ENCODE measurements at regions not wholly inside any gene's neighbourhood (a gene's known extent, or its start where the extent isn't known, plus 50 kb on each side); places are given as distances from the start of the nearest gene placed in this dataset.

DNA sequence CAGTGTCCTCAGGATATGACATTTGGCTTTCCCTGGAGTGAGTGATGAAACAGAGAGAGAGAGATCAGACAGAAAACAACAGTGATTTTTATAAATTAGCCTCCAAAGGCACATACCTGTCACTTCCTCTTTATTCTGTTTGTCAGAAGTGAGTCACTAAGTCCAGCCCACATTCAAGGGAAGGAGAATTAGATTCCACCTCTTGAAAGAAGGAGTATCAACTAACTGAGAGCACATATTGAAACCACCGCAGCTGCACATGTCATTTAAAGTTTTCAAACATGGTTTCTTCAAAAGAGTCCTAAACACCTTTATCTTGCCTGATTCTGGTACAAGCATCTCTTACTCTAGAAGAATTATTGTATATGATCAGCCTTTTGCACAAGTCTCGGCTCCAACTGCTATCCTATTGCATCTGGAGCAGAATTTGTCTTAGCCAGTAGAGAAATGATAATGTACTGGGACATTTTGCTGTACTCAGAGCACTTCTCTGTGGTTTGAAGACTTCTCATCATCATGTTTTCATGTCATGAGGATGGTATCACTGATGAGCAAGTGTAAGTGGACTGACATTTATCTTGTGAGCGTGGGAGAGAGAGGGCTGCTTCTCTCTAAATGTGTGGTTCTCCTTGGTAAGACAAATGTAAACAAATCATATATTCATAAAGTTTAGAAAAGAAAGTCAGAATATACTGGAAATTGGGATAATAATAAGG lies 338.9 kb upstream of the CFAP20DC start:
- Mint-ChIP-seq H3K27ac (no peak overlapping the region), H3K9me3 (peaks cover 4% of the 10 kb centered on the region; the same call in 1 of the 3 replicates), H3K4me1 (no peaks in the 10 kb centered on the region), H3K4me3 (no peak overlapping the region), H3K27me3 (ENCODE audit: insufficient read depth, low read depth, poor library complexity) (peaks cover 1% of the 10 kb centered on the region), H3K36me3 (ENCODE audit: low read depth) (no peaks in the 10 kb centered on the region)
- Histone ChIP-seq H4K20me1 (replicated peaks; ENCODE audit: insufficient read depth) (no peaks in the 10 kb centered on the region), H3K79me2 (replicated peaks; ENCODE audit: insufficient read depth) (no peaks in the 10 kb centered on the region), H3K4me2 (no peak overlapping the region), H3K4me1 (ENCODE audit: insufficient read depth) (no peaks in the 10 kb centered on the region), H3K27me3 (ENCODE audit: insufficient read depth) (no peaks in the 10 kb centered on the region), H3K9me2 (ENCODE audit: insufficient read depth) (0 out of 2 replicates have a peak, but pooled peaks cover 7% of the 10 kb centered on the region), H3K36me3 (ENCODE audit: insufficient read depth) (no peaks in the 10 kb centered on the region), H3F3A (replicated peaks; ENCODE audit: low read depth) (no peaks in the 10 kb centered on the region), H3K27ac (ENCODE audit: low read depth) (no peak overlapping the region), H2AFZ (no peak overlapping the region), H3K4me3 (no peak overlapping the region)
- ATAC-seq (no peak), DNase-seq (ENCODE audit: low spot score) (no peak)
- TF ChIP-seq STAT1 (IDR thresholded peaks at IDR 0.05; ENCODE audit: unreplicated experiment), result no peak

DNA sequence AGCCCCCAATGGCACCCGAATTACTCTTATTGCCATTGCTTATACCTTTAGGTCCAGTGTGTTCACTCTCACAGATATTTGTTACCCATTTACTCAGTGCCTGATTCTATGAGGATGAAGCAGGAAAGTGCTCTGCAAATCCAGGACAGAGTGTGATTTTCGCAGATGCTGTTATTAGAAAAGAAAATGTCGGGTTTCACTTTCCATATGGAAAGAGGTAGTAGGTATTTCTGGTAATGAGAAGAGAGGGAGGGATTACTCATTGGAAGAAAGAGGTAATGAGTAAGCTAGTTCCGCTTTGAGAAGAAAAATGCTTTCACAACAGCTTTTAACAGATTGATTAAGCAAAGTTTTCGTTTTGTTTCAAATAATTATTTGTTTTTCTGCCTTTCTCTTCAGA lies 336.3 kb upstream of the CFAP20DC start:
- no peaks in the 10 kb centered on the region for H3K4me1 ChIP-seq (ENCODE audit: insufficient read depth)
- 0 out of 2 replicates have a peak, but pooled peaks cover 10% of the 10 kb centered on the region for H3K9me2 ChIP-seq (ENCODE audit: insufficient read depth)
- H4K20me1 ChIP-seq (replicated peaks; ENCODE audit: insufficient read depth), result no peaks in the 10 kb centered on the region
- no peak overlapping the region for H3K4me2 ChIP-seq
- H3K4me3 ChIP-seq, result no peak overlapping the region
- H3F3A ChIP-seq (replicated peaks; ENCODE audit: low read depth), result no peaks in the 10 kb centered on the region
- no peak overlapping the region; the same call in 1 of the 2 replicates for H2AFZ ChIP-seq
- Mint-ChIP-seq H3K27ac (no peak overlapping the region), H3K9me3 (peaks cover 2% of the 10 kb centered on the region; the same call in 1 of the 3 replicates), H3K4me3 (no peak overlapping the region), H3K27me3 (ENCODE audit: insufficient read depth, low read depth, poor library complexity) (peaks cover 1% of the 10 kb centered on the region), H3K4me1 (no peaks in the 10 kb centered on the region), H3K36me3 (ENCODE audit: low read depth) (no peaks in the 10 kb centered on the region)
- H3K79me2 ChIP-seq (replicated peaks; ENCODE audit: insufficient read depth), result no peaks in the 10 kb centered on the region
- ATAC-seq (no peak), DNase-seq (ENCODE audit: low spot score) (no peak)
- H3K27ac ChIP-seq (ENCODE audit: low read depth), result no peak overlapping the region
- no peaks in the 10 kb centered on the region for H3K27me3 ChIP-seq (ENCODE audit: insufficient read depth)
- no peaks in the 10 kb centered on the region for H3K36me3 ChIP-seq (ENCODE audit: insufficient read depth)
- TF ChIP-seq ETS1 (IDR thresholded peaks at IDR 0.05) (no peak), CREB1 (CRISPR knock-in tag; IDR thresholded peaks at IDR 0.05; ENCODE audit: low read depth) (no peak), POLR2AphosphoS5 (IDR thresholded peaks at IDR 0.05; ENCODE audit: low read depth) (no peak), NANOG (IDR thresholded peaks at IDR 0.05; ENCODE audit: borderline replicate concordance) (no peak), ZNF114 (CRISPR knock-in tag; IDR thresholded peaks at IDR 0.05) (no peak), EZH2 (IDR thresholded peaks at IDR 0.05; ENCODE audit: low read depth, unreplicated experiment) (no peak), EZH2phosphoT487 (IDR thresholded peaks at IDR 0.05; ENCODE audit: unreplicated experiment) (no peak)
- TF ChIP-seq, protein P1, sequence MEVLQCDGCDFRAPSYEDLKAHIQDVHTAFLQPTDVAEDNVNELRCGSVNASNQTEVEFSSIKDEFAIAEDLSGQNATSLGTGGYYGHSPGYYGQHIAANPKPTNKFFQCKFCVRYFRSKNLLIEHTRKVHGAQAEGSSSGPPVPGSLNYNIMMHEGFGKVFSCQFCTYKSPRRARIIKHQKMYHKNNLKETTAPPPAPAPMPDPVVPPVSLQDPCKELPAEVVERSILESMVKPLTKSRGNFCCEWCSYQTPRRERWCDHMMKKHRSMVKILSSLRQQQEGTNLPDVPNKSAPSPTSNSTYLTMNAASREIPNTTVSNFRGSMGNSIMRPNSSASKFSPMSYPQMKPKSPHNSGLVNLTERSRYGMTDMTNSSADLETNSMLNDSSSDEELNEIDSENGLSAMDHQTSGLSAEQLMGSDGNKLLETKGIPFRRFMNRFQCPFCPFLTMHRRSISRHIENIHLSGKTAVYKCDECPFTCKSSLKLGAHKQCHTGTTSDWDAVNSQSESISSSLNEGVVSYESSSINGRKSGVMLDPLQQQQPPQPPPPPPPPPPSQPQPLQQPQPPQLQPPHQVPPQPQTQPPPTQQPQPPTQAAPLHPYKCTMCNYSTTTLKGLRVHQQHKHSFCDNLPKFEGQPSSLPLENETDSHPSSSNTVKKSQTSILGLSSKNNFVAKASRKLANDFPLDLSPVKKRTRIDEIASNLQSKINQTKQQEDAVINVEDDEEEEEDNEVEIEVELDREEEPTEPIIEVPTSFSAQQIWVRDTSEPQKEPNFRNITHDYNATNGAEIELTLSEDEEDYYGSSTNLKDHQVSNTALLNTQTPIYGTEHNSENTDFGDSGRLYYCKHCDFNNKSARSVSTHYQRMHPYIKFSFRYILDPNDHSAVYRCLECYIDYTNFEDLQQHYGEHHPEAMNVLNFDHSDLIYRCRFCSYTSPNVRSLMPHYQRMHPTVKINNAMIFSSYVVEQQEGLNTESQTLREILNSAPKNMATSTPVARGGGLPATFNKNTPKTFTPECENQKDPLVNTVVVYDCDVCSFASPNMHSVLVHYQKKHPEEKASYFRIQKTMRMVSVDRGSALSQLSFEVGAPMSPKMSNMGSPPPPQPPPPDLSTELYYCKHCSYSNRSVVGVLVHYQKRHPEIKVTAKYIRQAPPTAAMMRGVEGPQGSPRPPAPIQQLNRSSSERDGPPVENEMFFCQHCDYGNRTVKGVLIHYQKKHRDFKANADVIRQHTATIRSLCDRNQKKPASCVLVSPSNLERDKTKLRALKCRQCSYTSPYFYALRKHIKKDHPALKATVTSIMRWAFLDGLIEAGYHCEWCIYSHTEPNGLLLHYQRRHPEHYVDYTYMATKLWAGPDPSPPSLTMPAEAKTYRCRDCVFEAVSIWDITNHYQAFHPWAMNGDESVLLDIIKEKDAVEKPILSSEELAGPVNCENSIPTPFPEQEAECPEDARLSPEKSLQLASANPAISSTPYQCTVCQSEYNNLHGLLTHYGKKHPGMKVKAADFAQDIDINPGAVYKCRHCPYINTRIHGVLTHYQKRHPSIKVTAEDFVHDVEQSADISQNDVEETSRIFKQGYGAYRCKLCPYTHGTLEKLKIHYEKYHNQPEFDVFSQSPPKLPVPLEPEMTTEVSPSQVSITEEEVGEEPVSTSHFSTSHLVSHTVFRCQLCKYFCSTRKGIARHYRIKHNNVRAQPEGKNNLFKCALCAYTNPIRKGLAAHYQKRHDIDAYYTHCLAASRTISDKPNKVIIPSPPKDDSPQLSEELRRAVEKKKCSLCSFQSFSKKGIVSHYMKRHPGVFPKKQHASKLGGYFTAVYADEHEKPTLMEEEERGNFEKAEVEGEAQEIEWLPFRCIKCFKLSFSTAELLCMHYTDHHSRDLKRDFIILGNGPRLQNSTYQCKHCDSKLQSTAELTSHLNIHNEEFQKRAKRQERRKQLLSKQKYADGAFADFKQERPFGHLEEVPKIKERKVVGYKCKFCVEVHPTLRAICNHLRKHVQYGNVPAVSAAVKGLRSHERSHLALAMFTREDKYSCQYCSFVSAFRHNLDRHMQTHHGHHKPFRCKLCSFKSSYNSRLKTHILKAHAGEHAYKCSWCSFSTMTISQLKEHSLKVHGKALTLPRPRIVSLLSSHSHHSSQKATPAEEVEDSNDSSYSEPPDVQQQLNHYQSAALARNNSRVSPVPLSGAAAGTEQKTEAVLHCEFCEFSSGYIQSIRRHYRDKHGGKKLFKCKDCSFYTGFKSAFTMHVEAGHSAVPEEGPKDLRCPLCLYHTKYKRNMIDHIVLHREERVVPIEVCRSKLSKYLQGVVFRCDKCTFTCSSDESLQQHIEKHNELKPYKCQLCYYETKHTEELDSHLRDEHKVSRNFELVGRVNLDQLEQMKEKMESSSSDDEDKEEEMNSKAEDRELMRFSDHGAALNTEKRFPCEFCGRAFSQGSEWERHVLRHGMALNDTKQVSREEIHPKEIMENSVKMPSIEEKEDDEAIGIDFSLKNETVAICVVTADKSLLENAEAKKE (CRISPR knock-in tag; IDR thresholded peaks at IDR 0.05), result no peak
- TF ChIP-seq, protein P2, sequence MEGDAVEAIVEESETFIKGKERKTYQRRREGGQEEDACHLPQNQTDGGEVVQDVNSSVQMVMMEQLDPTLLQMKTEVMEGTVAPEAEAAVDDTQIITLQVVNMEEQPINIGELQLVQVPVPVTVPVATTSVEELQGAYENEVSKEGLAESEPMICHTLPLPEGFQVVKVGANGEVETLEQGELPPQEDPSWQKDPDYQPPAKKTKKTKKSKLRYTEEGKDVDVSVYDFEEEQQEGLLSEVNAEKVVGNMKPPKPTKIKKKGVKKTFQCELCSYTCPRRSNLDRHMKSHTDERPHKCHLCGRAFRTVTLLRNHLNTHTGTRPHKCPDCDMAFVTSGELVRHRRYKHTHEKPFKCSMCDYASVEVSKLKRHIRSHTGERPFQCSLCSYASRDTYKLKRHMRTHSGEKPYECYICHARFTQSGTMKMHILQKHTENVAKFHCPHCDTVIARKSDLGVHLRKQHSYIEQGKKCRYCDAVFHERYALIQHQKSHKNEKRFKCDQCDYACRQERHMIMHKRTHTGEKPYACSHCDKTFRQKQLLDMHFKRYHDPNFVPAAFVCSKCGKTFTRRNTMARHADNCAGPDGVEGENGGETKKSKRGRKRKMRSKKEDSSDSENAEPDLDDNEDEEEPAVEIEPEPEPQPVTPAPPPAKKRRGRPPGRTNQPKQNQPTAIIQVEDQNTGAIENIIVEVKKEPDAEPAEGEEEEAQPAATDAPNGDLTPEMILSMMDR (conservative IDR thresholded peaks at IDR 0.05; ENCODE audit: low read depth in 2 of 2), result no peak
